IMR-90 (cell line): ENCODE measurements at regions not wholly inside any gene's neighbourhood (a gene's known extent, or its start where the extent isn't known, plus 50 kb on each side); places are given as distances from the start of the nearest gene placed in this dataset.

Experiments
- ATAC-seq: fragments of 200-7000 bp; cut with Tn5 transposase; 2 replicates; pipeline ENCODE4 v1.9.1; 2020; ENCODE audit warnings: low read depth, mild to moderate bottlenecking, moderate library complexity
- BruUV-seq: library from RNA; stranded (reverse); fragments of 400-500 nt; replicated peaks from 2 replicates; lab custom pipeline; 2021; lab: Mats Ljungman, UMichigan
- CTCF ChIA-PET: fragments of 300-600 bp; formaldehyde crosslinking; extraction: SDS; loops from one replicate; lab custom pipeline; 2021; ENCODE audit warnings: antibody characterized with exemption; lab: Yijun Ruan, JAX
- POLR2A ChIA-PET: fragments of 300-600 bp; sonication (Branson Sonifier 250); formaldehyde crosslinking; loops from one replicate; lab custom pipeline; 2022; ENCODE audit warnings: antibody characterized with exemption; ENCODE audit not compliant: unreplicated experiment; lab: Charles Lee
- DNase-seq: peaks from one replicate; pipeline ENCODE4 v3.0.0; 2013
- H2AFZ ChIP-seq: replicated peaks from 2 replicates; pipeline ENCODE3; 2013; ENCODE audit warnings: low read length, mild to moderate bottlenecking; ENCODE audit not compliant: poor library complexity
- H2AK5ac ChIP-seq: 2 replicates; pipeline ENCODE4 v1.6.1; 2013; ENCODE audit warnings: low read depth, low read length, inconsistent platforms
- H2AK9ac ChIP-seq: replicated peaks from 2 replicates; pipeline ENCODE3; 2013; ENCODE audit warnings: mild to moderate bottlenecking, low read depth, low read length, moderate library complexity; ENCODE audit not compliant: poor library complexity
- H2BK120ac ChIP-seq: 2 replicates; pipeline ENCODE4 v1.6.1; 2013; ENCODE audit warnings: low read depth, low read length, inconsistent platforms
- H2BK15ac ChIP-seq: 3 replicates; pipeline ENCODE4 v1.6.1; 2013; ENCODE audit warnings: low read depth, low read length, inconsistent platforms
- H2BK20ac ChIP-seq: 2 replicates; pipeline ENCODE4 v1.6.1; 2013; ENCODE audit warnings: low read depth, mild to moderate bottlenecking, inconsistent platforms, low read length, moderate library complexity
- H2BK5ac ChIP-seq: 2 replicates; pipeline ENCODE4 v1.6.1; 2013; ENCODE audit warnings: mild to moderate bottlenecking, low read depth, low read length, inconsistent platforms; ENCODE audit not compliant: poor library complexity, severe bottlenecking
- H3K14ac ChIP-seq: replicated peaks from 2 replicates; pipeline ENCODE4 v1.6.1; 2013; ENCODE audit warnings: low read depth, low read length, inconsistent platforms
- H3K18ac ChIP-seq: 2 replicates; pipeline ENCODE4 v1.6.1; 2013; ENCODE audit warnings: low read depth, low read length, control low read depth
- H3K23ac ChIP-seq: 2 replicates; pipeline ENCODE4 v1.6.1; 2013; ENCODE audit warnings: low read depth, low read length, inconsistent platforms
- H3K27ac ChIP-seq: 2 replicates; pipeline ENCODE4 v1.5.1; 2013; ENCODE audit warnings: mild to moderate bottlenecking, control low read depth, low read length; ENCODE audit not compliant: insufficient read depth
- H3K27me3 ChIP-seq: 2 replicates; pipeline ENCODE4 v1.6.1; 2013; ENCODE audit warnings: low read length; ENCODE audit not compliant: control insufficient read depth, insufficient read depth
- H3K36me3 ChIP-seq: 2 replicates; pipeline ENCODE4 v1.6.1; 2013; ENCODE audit warnings: low read length, mixed read lengths; ENCODE audit not compliant: control insufficient read depth, insufficient read depth
- H3K4ac ChIP-seq: 2 replicates; pipeline ENCODE4 v1.6.1; 2013; ENCODE audit warnings: low read depth, low read length, inconsistent platforms
- H3K4me1 ChIP-seq: 2 replicates; pipeline ENCODE4 v1.6.1; 2013; ENCODE audit warnings: low read length, mixed read lengths; ENCODE audit not compliant: control insufficient read depth, insufficient read depth
- H3K4me2 ChIP-seq: 2 replicates; pipeline ENCODE4 v1.6.1; 2013; ENCODE audit warnings: low read depth, mild to moderate bottlenecking, control low read depth, low read length, moderate library complexity
- H3K4me3 ChIP-seq: 2 replicates; pipeline ENCODE4 v1.5.1; 2013; ENCODE audit warnings: low read depth, mild to moderate bottlenecking, control low read depth, low read length, moderate library complexity; ENCODE audit not compliant: insufficient read depth
- H3K56ac ChIP-seq: 2 replicates; pipeline ENCODE4 v1.6.1; 2013; ENCODE audit warnings: low read length, inconsistent platforms; ENCODE audit not compliant: insufficient read depth; ENCODE audit errors: extremely low read depth
- H3K79me1 ChIP-seq, 2 experiments: 2 replicates each; pipeline ENCODE4 v1.6.1; 2013; ENCODE audit warnings: low read length in 2 of 2, inconsistent platforms in 1 of 2, low read depth in 1 of 2
- H3K9ac ChIP-seq: 2 replicates; pipeline ENCODE4 v1.6.1; 2013; ENCODE audit warnings: low read depth, low read length, control low read depth
- H3K9me1 ChIP-seq: 2 replicates; pipeline ENCODE4 v1.6.1; 2013; ENCODE audit warnings: low read length, inconsistent platforms; ENCODE audit not compliant: insufficient read depth
- H3K9me3 ChIP-seq: 2 replicates; pipeline ENCODE4 v1.6.1; 2013; ENCODE audit warnings: low read length; ENCODE audit not compliant: control insufficient read depth, insufficient read depth
- H4K20me1 ChIP-seq: 2 replicates; pipeline ENCODE4 v1.6.1; 2013; ENCODE audit warnings: low read length, inconsistent platforms; ENCODE audit not compliant: insufficient read depth
- H4K5ac ChIP-seq: 2 replicates; pipeline ENCODE4 v1.6.1; 2013; ENCODE audit warnings: mild to moderate bottlenecking, low read depth, low read length, control low read depth
- H4K8ac ChIP-seq, 2 experiments: 2 replicates each; pipeline ENCODE4 v1.6.1; 2013; ENCODE audit warnings: low read depth in 2 of 2, low read length in 2 of 2, control low read depth in 1 of 2, inconsistent platforms in 1 of 2
- H4K91ac ChIP-seq: 2 replicates; pipeline ENCODE4 v1.6.1; 2013; ENCODE audit warnings: low read depth, low read length, inconsistent platforms; ENCODE audit not compliant: insufficient read depth
- CHD1 ChIP-seq: IDR thresholded peaks from 2 replicates; pipeline ENCODE4 v1.6.1; 2012; ENCODE audit warnings: low read depth, low read length, improper control_type of control experiment
- MAFK ChIP-seq: IDR thresholded peaks from 2 replicates; pipeline ENCODE4 v1.6.1; 2012; ENCODE audit warnings: low read depth, low read length, improper control_type of control experiment
- MAZ ChIP-seq: IDR thresholded peaks from 2 replicates; pipeline ENCODE4 v1.6.1; 2012; ENCODE audit warnings: low read depth, mild to moderate bottlenecking, low read length, improper control_type of control experiment, moderate library complexity, borderline replicate concordance
- NFE2L2 ChIP-seq: fragments of 150-350 bp; IDR thresholded peaks from 2 replicates; pipeline ENCODE4 v1.6.1; 2016; ENCODE audit warnings: low read depth, mild to moderate bottlenecking, low read length
- POLR2A ChIP-seq: IDR thresholded peaks from 2 replicates; pipeline ENCODE4 v1.6.1; 2012; ENCODE audit warnings: mild to moderate bottlenecking, low read depth, low read length
- RAD21 ChIP-seq: IDR thresholded peaks from 2 replicates; pipeline ENCODE4 v1.6.1; 2012; ENCODE audit warnings: low read length, improper control_type of control experiment
- SMC3 ChIP-seq: fragments of 150-350 bp; IDR thresholded peaks from 2 replicates; pipeline ENCODE4 v1.6.1; 2016; ENCODE audit warnings: low read depth, mild to moderate bottlenecking, antibody characterized with exemption, low read length, moderate library complexity
- USF2 ChIP-seq: fragments of 150-350 bp; IDR thresholded peaks from 2 replicates; pipeline ENCODE4 v1.6.1; 2017; ENCODE audit warnings: mild to moderate bottlenecking, antibody characterized with exemption, low read length, low read depth
- WGBS, 2 experiments: methylation state at CpG; one replicate each; pipeline versions ENCODE4 v1.1.5 to v1.1.7; 2013; ENCODE audit warnings: missing lambda C conversion rate in 2 of 2; ENCODE audit not compliant: insufficient read length in 1 of 2; ENCODE audit errors: extremely low coverage in 2 of 2; 5-methylcytosine and 5-hydroxymethylcytosine counted together
- dilution Hi-C: fragments of 300-500 bp; cut with HindIII; formaldehyde crosslinking; loops from one replicate; pipeline ENCODE4 v1.14.3; 2018; ENCODE audit warnings: low sequenced_read_pairs; ENCODE audit not compliant: unreplicated experiment
- in situ Hi-C: fragments of 300-500 bp; cut with MboI; formaldehyde crosslinking; loops from 3 replicates; pipeline ENCODE4 v1.14.3; 2019; ENCODE audit warnings: low sequenced_read_pairs, inconsistent platforms, mixed read lengths
- intact Hi-C: fragments of 100-400 bp; cut with micrococcal nuclease; formaldehyde crosslinking; loops from 2 replicates; pipeline ENCODE4 v1.10.0; 2022
- TF ChIP-seq, protein P1 (sequence below): fragments of 150-350 bp; IDR thresholded peaks from 2 replicates; pipeline ENCODE4 v1.6.1; 2016; ENCODE audit warnings: low read depth, mild to moderate bottlenecking, low read length, moderate library complexity, borderline replicate concordance

- dilution Hi-C loops: no loop called here
- no peak for TF ChIP-seq RAD21
- TF ChIP-seq USF2: no peak
- TF ChIP-seq, protein P1, sequence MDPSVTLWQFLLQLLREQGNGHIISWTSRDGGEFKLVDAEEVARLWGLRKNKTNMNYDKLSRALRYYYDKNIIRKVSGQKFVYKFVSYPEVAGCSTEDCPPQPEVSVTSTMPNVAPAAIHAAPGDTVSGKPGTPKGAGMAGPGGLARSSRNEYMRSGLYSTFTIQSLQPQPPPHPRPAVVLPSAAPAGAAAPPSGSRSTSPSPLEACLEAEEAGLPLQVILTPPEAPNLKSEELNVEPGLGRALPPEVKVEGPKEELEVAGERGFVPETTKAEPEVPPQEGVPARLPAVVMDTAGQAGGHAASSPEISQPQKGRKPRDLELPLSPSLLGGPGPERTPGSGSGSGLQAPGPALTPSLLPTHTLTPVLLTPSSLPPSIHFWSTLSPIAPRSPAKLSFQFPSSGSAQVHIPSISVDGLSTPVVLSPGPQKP: no peak
- TF ChIP-seq MAFK: no peak
- no peak for TF ChIP-seq MAZ
- no peak for TF ChIP-seq POLR2A
- no peak for TF ChIP-seq CHD1
- TF ChIP-seq NFE2L2: no peak
- no peak for TF ChIP-seq SMC3
Measured at GRCh38 chr4:23972805-23973204, 83.0 kb upstream of the PPARGC1A start.

More at GRCh38 chr4:23972805-23973204, 83.0 kb upstream of the PPARGC1A start:
- no peak overlapping the region for H4K8ac ChIP-seq
- CTCF ChIA-PET: no interaction called here
- no peak overlapping the region for H3K4me2 ChIP-seq
- H4K20me1 ChIP-seq: no peaks in the 10 kb centered on the region
- DNase-seq: no peak
- no TSS peak for BruUV-seq
- H3K36me3 ChIP-seq: no peaks in the 10 kb centered on the region
- no peak overlapping the region; the same call in 1 of the 2 replicates for H2BK120ac ChIP-seq
- H3K56ac ChIP-seq: no peak overlapping the region
- H3K9ac ChIP-seq: no peak overlapping the region
- H4K5ac ChIP-seq: no peak overlapping the region
- H2AFZ ChIP-seq: no peak overlapping the region
- intact Hi-C loops (no loop called here), in situ Hi-C loops (no loop called here)
- no peak for ATAC-seq
- WGBS, 2 experiments: no CpG with 5 or more reads among the region's 3 CpGs
- H3K4ac ChIP-seq: 0 out of 2 replicates have a peak overlapping the region, but pooled peaks have one; percentile 10
- H3K4me3 ChIP-seq: no peak overlapping the region
- no peak overlapping the region for H3K18ac ChIP-seq
- H3K23ac ChIP-seq: 0 out of 2 replicates have a peak overlapping the region, but pooled peaks have one; percentile 37
- H3K4me1 ChIP-seq: peaks cover 2% of the 10 kb centered on the region; the same call in 1 of the 2 replicates
- peak overlapping the region; percentile 37; the same call in 1 of the 2 replicates for H3K14ac ChIP-seq
- no peak overlapping the region for H3K27ac ChIP-seq
- no peaks in the 10 kb centered on the region for H3K9me1 ChIP-seq
- H3K79me1 ChIP-seq: no peaks in the 10 kb centered on the region
- H3K9me3 ChIP-seq: no peaks in the 10 kb centered on the region
- no peak overlapping the region for H2AK9ac ChIP-seq
- no peak overlapping the region for H2AK5ac ChIP-seq
- no peak overlapping the region for H2BK20ac ChIP-seq
- POLR2A ChIA-PET: no interaction called here
- H4K91ac ChIP-seq: no peak overlapping the region
- no peak overlapping the region for H2BK5ac ChIP-seq
- H2BK15ac ChIP-seq: no peak overlapping the region
- H3K27me3 ChIP-seq: no peaks in the 10 kb centered on the region
